ENCODE measurements at regions not wholly inside any gene's neighbourhood (a gene's known extent, or its start where the extent isn't known, plus 50 kb on each side); places are given as distances from the start of the nearest gene placed in this dataset.

- no peak for TF ChIP-seq CREB1 (IDR thresholded peaks at IDR 0.05; ENCODE audit: low read depth)
- no peak for TF ChIP-seq REST (IDR thresholded peaks at IDR 0.05; ENCODE audit: low read depth)
- TF ChIP-seq YY1 (IDR thresholded peaks at IDR 0.05; ENCODE audit: low read depth): no peak
- TF ChIP-seq USF1 (IDR thresholded peaks at IDR 0.05): no peak
- TF ChIP-seq EGR1 (IDR thresholded peaks at IDR 0.05): no peak
- no peak for TF ChIP-seq RAD21 (IDR thresholded peaks at IDR 0.05; ENCODE audit: low read depth)
- no peak for TF ChIP-seq TCF12 (IDR thresholded peaks at IDR 0.05; ENCODE audit: low read depth)
- no peak for TF ChIP-seq EP300 (IDR thresholded peaks at IDR 0.05; ENCODE audit: borderline replicate concordance)
- no peak for TF ChIP-seq NFIC (IDR thresholded peaks at IDR 0.05)
These were observed 126.4 kb upstream of the TMEM132C start for GRCh38 chr12:128140551-128140950.

- TF ChIP-seq REST (IDR thresholded peaks at IDR 0.05; ENCODE audit: low read depth) (no peak), YY1 (IDR thresholded peaks at IDR 0.05; ENCODE audit: low read depth) (no peak), FOXM1 (IDR thresholded peaks at IDR 0.05; ENCODE audit: borderline replicate concordance, low read depth) (no peak), MAX (IDR thresholded peaks at IDR 0.05) (no peak), EP300 (IDR thresholded peaks at IDR 0.05; ENCODE audit: borderline replicate concordance) (no peak), USF1 (IDR thresholded peaks at IDR 0.05) (no peak), TAF1 (IDR thresholded peaks at IDR 0.05; ENCODE audit: low read depth) (no peak), EGR1 (IDR thresholded peaks at IDR 0.05) (no peak), ZBTB7A (IDR thresholded peaks at IDR 0.05; ENCODE audit: low read depth) (no peak)
These were observed 116.0 kb upstream of the TMEM132C start for GRCh38 chr12:128150961-128151360.

- TF ChIP-seq TCF12 (IDR thresholded peaks at IDR 0.05; ENCODE audit: low read depth) (no peak), CEBPB (IDR thresholded peaks at IDR 0.05) (no peak), RAD21 (IDR thresholded peaks at IDR 0.05; ENCODE audit: low read depth) (no peak), EP300 (IDR thresholded peaks at IDR 0.05; ENCODE audit: borderline replicate concordance) (no peak)
These were observed 111.4 kb upstream of the TMEM132C start for GRCh38 chr12:128155571-128155970.

GRCh38 chr12:128163086-128163485 lies 103.9 kb upstream of the TMEM132C start:
- TF ChIP-seq USF1 (IDR thresholded peaks at IDR 0.05) (no peak), REST (IDR thresholded peaks at IDR 0.05; ENCODE audit: low read depth) (no peak), CEBPB (IDR thresholded peaks at IDR 0.05) (no peak), TAF1 (IDR thresholded peaks at IDR 0.05; ENCODE audit: low read depth) (no peak), FOXM1 (IDR thresholded peaks at IDR 0.05; ENCODE audit: borderline replicate concordance, low read depth) (no peak), EP300 (IDR thresholded peaks at IDR 0.05; ENCODE audit: borderline replicate concordance) (no peak), TEAD4 (IDR thresholded peaks at IDR 0.05) (no peak), ZBTB7A (IDR thresholded peaks at IDR 0.05; ENCODE audit: low read depth) (no peak), EGR1 (IDR thresholded peaks at IDR 0.05) (no peak), MAX (IDR thresholded peaks at IDR 0.05) (no peak), YY1 (IDR thresholded peaks at IDR 0.05; ENCODE audit: low read depth) (no peak), TCF12 (IDR thresholded peaks at IDR 0.05; ENCODE audit: low read depth) (no peak), RAD21 (IDR thresholded peaks at IDR 0.05; ENCODE audit: low read depth) (no peak), CREB1 (IDR thresholded peaks at IDR 0.05; ENCODE audit: low read depth) (no peak), NFIC (IDR thresholded peaks at IDR 0.05) (no peak)
